ENCODE measurements at regions not wholly inside any gene's neighbourhood (a gene's known extent, or its start where the extent isn't known, plus 50 kb on each side); places are given as distances from the start of the nearest gene placed in this dataset.

DNA sequence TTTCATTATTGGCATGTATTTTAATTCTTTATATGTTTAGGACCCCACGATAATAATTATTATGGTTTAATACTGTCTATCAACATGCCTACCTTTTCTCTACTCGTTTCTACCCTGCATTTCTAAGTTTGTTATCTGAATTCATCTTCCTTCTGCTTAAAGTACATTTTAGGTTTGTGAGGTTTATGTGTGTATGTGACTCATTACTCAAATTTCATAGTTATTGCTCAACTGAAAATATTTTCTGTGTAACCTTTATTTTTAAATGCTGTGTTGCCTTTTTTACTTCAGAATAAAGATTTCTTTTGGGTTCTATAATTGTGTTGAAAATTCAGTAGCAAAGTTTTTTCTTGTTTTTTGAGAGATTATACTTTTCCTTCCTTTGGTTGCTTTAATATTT, 933.9 kb upstream of the LRRTM1 start:
- DNase-seq = no peak

GRCh38 chr2:81235601-81236000, 931.0 kb upstream of the LRRTM1 start:
- no peak for DNase-seq

DNA sequence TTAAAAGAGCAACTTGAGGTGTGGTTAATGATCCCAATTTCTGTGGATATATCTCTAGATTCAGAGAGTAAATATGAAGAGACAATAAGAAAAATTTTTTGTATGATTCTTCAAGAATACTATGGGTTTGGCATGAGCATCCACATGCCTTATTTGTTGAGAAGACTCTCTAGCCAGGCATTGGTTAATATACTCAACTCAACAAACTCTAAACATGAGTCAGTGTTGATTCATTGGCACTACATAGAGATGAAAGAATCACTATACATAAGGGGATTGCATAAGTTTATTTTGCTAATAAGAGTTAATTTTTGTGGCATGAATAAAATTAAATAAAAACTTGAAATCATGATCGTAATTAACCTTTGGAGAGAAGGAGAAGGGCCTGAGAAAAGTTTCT, 930.2 kb upstream of the LRRTM1 start:
- DNase-seq = no peak

GRCh38 chr2:81225756-81226155, 921.2 kb upstream of the LRRTM1 start:
- no peak for DNase-seq

DNA sequence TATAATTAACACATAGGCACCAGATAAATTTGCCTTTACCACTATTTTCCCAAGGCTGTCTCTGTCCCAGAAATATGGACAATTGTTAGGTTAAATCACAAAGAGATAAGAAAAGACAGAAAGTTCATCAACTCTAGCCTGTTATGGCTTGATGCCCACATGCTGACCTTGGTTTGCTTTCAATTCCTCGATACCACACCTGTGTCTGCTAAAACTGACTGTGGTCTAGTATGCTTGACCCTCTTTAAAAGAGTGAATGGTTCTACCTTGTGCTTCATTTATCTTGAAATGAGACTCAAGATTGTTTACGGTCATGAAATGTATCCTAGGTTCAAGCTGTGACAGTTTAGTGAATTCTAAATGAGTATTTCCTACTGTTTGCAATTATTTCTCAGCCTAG, 909.0 kb upstream of the LRRTM1 start:
- DNase-seq = no peak

DNA sequence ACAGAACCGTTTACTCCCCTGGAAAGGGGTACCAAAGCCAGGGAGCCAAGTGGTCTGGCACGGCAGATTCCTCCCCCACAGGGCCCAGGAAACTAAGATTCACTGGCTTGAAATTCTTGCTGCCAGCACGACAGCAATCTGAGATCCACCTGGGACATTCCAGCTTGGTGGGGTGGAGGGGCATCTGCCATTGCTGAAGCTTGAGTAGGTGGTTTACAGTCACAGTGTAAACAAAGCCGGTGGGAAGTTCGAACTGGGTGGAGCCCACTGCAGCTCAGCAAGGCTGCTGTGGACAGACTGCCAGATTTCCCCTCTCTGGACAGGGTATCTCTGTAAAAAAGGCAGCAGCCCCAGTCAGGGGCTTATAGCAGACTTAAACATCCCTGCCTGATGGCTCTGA, 901.7 kb upstream of the LRRTM1 start:
- DNase-seq = no peak

DNA sequence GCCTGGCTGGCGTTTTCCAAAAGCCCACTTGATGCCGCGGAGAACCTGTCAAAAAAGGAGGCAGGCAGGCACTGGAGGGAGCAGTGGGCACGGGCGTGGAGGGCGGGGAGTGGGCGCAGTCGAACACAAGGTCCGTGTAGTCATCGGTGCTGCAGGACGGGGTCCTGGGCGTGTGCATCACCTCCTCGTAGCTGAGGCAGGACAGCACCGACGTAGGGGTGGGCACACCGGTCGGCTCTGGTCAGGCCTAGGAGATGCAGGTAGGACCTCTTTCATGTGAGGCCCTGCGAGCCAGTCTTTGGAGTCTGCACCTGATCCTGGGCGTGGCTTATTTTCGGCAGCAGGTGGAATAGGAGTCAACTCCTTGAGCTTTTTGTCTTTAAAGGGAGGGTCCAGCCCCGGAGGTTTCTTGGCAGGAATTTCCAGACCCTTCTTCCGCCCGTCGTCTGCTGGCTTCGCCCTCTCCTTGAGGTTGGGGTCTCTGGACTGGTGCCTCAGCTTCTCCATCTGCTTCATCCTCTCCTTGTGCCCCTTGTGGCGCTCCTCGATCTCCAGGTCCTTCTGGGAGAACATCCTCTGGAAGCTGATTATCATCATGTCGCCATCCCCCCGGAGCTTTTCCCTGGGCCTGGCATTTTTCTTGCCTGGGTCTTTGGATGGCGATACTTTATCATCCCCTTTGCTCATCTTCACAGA, 892.5 kb upstream of the LRRTM1 start:
- no peak for DNase-seq

- DNase-seq = no peak
These were observed 891.9 kb upstream of the LRRTM1 start for GRCh38 chr2:81196383-81196851.

DNA sequence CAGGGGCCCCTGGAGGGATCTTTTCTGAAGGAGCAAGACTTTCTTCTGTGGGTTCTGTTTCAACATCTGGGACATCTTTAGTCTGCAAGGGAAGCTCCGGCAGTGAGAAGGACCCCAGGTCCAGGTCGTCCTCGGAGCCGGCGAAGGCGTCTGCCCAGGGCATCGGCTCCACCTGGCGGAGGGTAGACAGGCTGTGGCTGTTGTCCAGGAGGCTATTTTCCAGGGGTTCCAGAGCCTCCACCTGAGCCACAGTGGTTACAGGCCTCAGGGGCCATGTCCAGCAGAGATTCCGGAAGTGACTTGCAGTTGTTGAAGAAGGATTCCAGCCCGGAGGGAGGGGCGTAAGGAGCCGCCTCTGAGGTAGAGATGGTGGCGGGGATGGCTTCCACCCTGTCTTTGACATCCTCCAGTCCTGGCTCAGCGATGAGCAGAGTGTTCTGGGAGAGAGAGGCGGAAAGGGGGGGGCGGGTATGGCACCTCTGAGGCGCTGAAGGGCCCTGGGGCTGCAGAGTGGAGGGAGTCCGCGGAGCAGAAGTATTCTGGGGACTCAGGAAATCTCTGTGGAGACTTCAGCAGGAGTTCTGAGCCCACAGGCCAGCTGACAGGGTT, 891.3 kb upstream of the LRRTM1 start:
- no peak for DNase-seq

- DNase-seq = no peak
These were observed 890.6 kb upstream of the LRRTM1 start for GRCh38 chr2:81195017-81195773.

DNA sequence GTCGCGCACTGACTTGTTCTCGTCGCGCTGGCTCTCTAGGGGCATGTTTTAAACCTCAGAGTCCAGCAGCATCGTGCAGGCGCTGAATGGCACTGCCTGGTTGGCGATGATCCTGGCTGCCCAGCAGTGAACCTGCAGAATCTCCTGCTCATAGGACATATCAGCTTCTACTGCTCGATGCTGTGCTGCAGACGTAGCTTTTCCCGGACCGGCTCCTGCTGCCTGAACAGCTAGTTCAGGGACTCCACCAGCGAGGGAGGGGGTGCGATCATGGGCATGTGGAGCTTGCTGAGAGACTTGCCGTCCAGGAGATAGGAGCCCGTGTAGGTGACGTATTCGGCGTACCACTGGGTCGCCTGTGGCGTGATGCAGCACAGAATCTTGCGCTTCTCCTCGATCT, 890.0 kb upstream of the LRRTM1 start:
- no peak for DNase-seq

GRCh38 chr2:81194176-81194575, 889.6 kb upstream of the LRRTM1 start:
- DNase-seq = no peak

GRCh38 chr2:81181845-81182244, 877.3 kb upstream of the LRRTM1 start:
- DNase-seq = no peak

DNA sequence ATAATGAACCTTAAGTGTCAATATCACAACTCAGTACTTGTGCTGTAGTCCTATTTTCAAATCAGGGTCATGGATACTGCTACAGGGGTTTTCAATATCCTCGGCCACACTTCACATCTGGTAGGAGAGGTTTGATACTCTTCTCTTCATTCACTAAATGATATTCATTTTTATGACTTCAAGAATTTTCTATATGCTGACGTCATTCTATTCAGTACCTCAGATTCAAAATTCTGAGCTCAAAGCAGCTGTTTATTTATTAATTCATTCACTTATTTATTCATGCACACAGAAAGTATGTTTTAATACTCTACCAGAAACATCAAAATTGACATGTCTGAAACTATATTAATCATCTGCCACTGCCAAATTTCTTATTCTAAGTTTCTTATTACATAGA, 866.9 kb upstream of the LRRTM1 start:
- DNase-seq = no peak

- DNase-seq = no peak
These were observed 859.0 kb upstream of the LRRTM1 start for GRCh38 chr2:81163583-81163982.

- no peak for DNase-seq
These were observed 854.0 kb upstream of the LRRTM1 start for GRCh38 chr2:81158505-81158904.

- DNase-seq = no peak
These were observed 843.8 kb upstream of the LRRTM1 start for GRCh38 chr2:81148323-81148722.

- DNase-seq = no peak
These were observed 831.7 kb upstream of the LRRTM1 start for GRCh38 chr2:81136296-81136695.

DNA sequence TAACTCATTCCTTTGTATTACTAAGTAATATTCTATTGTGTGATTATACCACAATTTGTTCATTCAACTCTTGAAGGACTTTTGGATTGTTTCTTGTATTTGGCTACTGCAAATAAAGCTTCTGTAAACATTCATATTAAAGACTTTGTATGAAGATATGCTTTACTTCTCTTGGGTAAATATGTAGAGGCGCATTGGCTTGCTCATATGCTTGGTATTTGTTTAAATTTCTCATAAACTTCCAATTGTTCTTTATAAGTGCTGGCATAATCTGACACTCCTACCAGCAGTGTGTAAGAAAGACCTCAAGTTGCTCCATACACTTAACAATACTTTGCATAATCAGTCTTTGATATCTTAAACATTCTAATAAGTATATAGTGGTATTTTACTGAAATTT, 792.8 kb upstream of the LRRTM1 start:
- no peak for DNase-seq

- no peak for DNase-seq
These were observed 788.5 kb upstream of the LRRTM1 start for GRCh38 chr2:81093031-81093430.

GRCh38 chr2:81087646-81088045, 783.1 kb upstream of the LRRTM1 start:
- DNase-seq = no peak

DNA sequence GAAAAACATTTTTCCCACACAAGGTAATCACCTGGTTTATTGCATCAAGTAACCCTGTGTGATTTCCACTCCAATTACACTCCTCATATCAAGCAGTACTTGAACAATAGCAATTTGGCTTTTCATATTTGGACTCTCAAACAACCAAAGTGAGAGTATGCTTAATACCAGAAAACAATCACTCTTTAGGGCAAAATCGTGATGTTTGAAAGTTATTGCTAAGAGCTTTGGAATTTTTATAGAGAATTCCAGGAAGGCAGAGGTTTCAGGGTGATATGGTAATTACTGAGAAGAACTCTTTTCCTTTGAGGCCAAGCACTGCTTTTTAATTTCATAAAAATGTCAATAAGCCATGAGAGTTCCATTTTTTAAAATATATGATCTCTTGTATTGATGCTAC, 779.5 kb upstream of the LRRTM1 start:
- DNase-seq = no peak

- no peak for DNase-seq
These were observed 774.1 kb upstream of the LRRTM1 start for GRCh38 chr2:81078631-81079030.

GRCh38 chr2:81078102-81078501, 773.5 kb upstream of the LRRTM1 start:
- no peak for DNase-seq
